Esophagus squamous epithelium (tissue), 4 donors: ENCODE measurements at regions not wholly inside any gene's neighbourhood (a gene's known extent, or its start where the extent isn't known, plus 50 kb on each side); places are given as distances from the start of the nearest gene placed in this dataset.

Source experiments
- CTCF ChIP-seq, 6 experiments: fragments of 450-650 bp in 4 of 6; fragments of 200-600 bp in 2 of 6; sonication (generic) in 2 of 6; IDR thresholded peaks; one replicate each; pipeline ENCODE4 v1.5.1; 2016 to 2019; ENCODE audit warnings: antibody characterized with exemption in 6 of 6, mild to moderate bottlenecking in 4 of 6, moderate library complexity in 4 of 6
- POLR2A ChIP-seq, 4 donors: fragments of 450-650 bp; IDR thresholded peaks; one replicate each; pipeline ENCODE4 v1.6.1; 2017; ENCODE audit warnings: antibody characterized with exemption in 4 of 4, mild to moderate bottlenecking in 4 of 4, moderate library complexity in 3 of 4

GRCh38 chr5:123743990-123744583 lies 232.1 kb downstream of the CSNK1G3 start:
- TF ChIP-seq CTCF (IDR thresholded peaks at IDR 0.05) (no peak), POLR2A (IDR thresholded peaks at IDR 0.05) (no peak)
